ENCODE measurements at regions not wholly inside any gene's neighbourhood (a gene's known extent, or its start where the extent isn't known, plus 50 kb on each side); places are given as distances from the start of the nearest gene placed in this dataset.

GRCh38 chr6:19571176-19571575, 266.0 kb upstream of the ID4 start (continued):
- TF ChIP-seq ZNF639 (CRISPR knock-in tag; conservative IDR thresholded peaks at IDR 0.05 in 1 of 2, IDR thresholded peaks at IDR 0.05 in 1 of 2) (no peak), RBM14 (IDR thresholded peaks at IDR 0.05; ENCODE audit: borderline replicate concordance, insufficient read depth, low read depth, low read length) (no peak), ARNT (IDR thresholded peaks at IDR 0.05) (no peak)

GRCh38 chr6:19578481-19578880, 258.7 kb upstream of the ID4 start:
- Histone ChIP-seq H3K27me3 (ENCODE audit: control insufficient read depth in 2 of 2, insufficient read depth in 2 of 2, low read length in 2 of 2) (no peaks in the 10 kb centered on the region), H3K4me3 (no peak overlapping the region), H3K9me1 (ENCODE audit: control insufficient read depth, insufficient read depth, low read length) (no peaks in the 10 kb centered on the region), H3K27ac (ENCODE audit: extremely low read depth, low read depth, low read length) (no peak overlapping the region), H3K4me2 (ENCODE audit: insufficient read depth, low read length) (no peak overlapping the region), H2AFZ (ENCODE audit: low read depth, low read length) (no peak overlapping the region), H3K9me3 (replicated peaks; ENCODE audit: control insufficient read depth, insufficient read depth, low read depth, low read length) (no peaks in the 10 kb centered on the region), H3K9ac (ENCODE audit: insufficient read depth in 1 of 2, low read depth in 2 of 2, low read length in 2 of 2) (no peak overlapping the region), H4K20me1 (replicated peaks; ENCODE audit: control insufficient read depth, insufficient read depth, low read length) (no peaks in the 10 kb centered on the region), H3K4me1 (replicated peaks in 1 of 2; ENCODE audit: control insufficient read depth in 2 of 2, insufficient read depth in 2 of 2, low read length in 2 of 2) (no peaks in the 10 kb centered on the region), H3K36me3 (ENCODE audit: control insufficient read depth, insufficient read depth, low read length) (no peaks in the 10 kb centered on the region), H3K79me2 (ENCODE audit: control insufficient read depth, insufficient read depth, low read length) (no peaks in the 10 kb centered on the region)
- FAIRE-seq, result no peak
- ChIA-PET CTCF (ENCODE audit: low intra/inter-chr PET ratio) (no interaction called here), POLR2A (no interaction called here)
- no TSS peak for BruUV-seq (replicated peaks)
- no peak for ATAC-seq
- WGBS (ENCODE audit: insufficient coverage, low coverage, missing lambda C conversion rate), result 1% methylated on average over 4 of the region's 4 CpGs
- in situ Hi-C loops (cut with MboI), result no loop called here
- TF ChIP-seq ATF4 (CRISPR knock-in tag; IDR thresholded peaks at IDR 0.05) (no peak), ZC3H4 (CRISPR knock-in tag; IDR thresholded peaks at IDR 0.05; ENCODE audit: borderline replicate concordance) (no peak), ZNF282 (CRISPR knock-in tag; IDR thresholded peaks at IDR 0.05) (no peak), RBM39 (optimal IDR thresholded peaks at IDR 0.05; ENCODE audit: low read depth, low read length) (no peak), SIN3B (IDR thresholded peaks at IDR 0.05; ENCODE audit: low read depth) (no peak), CEBPG (CRISPR knock-in tag; IDR thresholded peaks at IDR 0.05) (no peak), CEBPG (tag; conservative IDR thresholded peaks at IDR 0.05 in 1 of 2, IDR thresholded peaks at IDR 0.05 in 1 of 2) (no peak), EP400 (IDR thresholded peaks at IDR 0.05) (no peak)
- DNase-seq (ENCODE audit: extremely low read depth in 1 of 4, low spot score in 3 of 4), result no peak
- intact Hi-C loops (cut with micrococcal nuclease), result no loop called here
